Karpas-422 (cell line): ENCODE measurements at regions not wholly inside any gene's neighbourhood (a gene's known extent, or its start where the extent isn't known, plus 50 kb on each side); places are given as distances from the start of the nearest gene placed in this dataset.
A peak's percentile ranks its signal among the peaks of the same experiment; 100 is the strongest.

ENCODE experiments used
- DNase-seq: peaks from one replicate; pipeline ENCODE4 v3.0.0-alpha.2; 2015
- H2AFZ ChIP-seq: fragments of 200-600 bp; sonication (generic); 2 replicates; pipeline ENCODE4 v1.6.1; 2014; ENCODE audit warnings: antibody characterized with exemption, low read length, mixed read lengths
- H3K27ac ChIP-seq: fragments of 200-600 bp; sonication (generic); 2 replicates; pipeline ENCODE4 v1.5.1; 2014; ENCODE audit warnings: mild to moderate bottlenecking, low read length, moderate library complexity
- H3K27me3 ChIP-seq: fragments of 200-600 bp; sonication (generic); 2 replicates; pipeline ENCODE4 v1.6.1; 2014; ENCODE audit warnings: low read length, mixed read lengths
- H3K36me3 ChIP-seq: fragments of 200-600 bp; sonication (generic); 2 replicates; pipeline ENCODE4 v1.6.1; 2014; ENCODE audit warnings: low read length, mixed read lengths; ENCODE audit not compliant: insufficient read depth
- H3K4me1 ChIP-seq: fragments of 200-600 bp; sonication (generic); 2 replicates; pipeline ENCODE4 v1.6.1; 2014; ENCODE audit warnings: mild to moderate bottlenecking, low read length, mixed read lengths
- H3K4me2 ChIP-seq: fragments of 200-600 bp; sonication (generic); 2 replicates; pipeline ENCODE4 v1.6.1; 2014; ENCODE audit warnings: low read length, low read depth, mild to moderate bottlenecking; ENCODE audit not compliant: poor library complexity, severe bottlenecking
- H3K4me3 ChIP-seq: fragments of 200-600 bp; sonication (generic); 2 replicates; pipeline ENCODE4 v1.5.1; 2014; ENCODE audit warnings: mild to moderate bottlenecking, antibody characterized with exemption, low read length, mixed read lengths
- H3K79me2 ChIP-seq: fragments of 200-600 bp; sonication (generic); 2 replicates; pipeline ENCODE4 v1.6.1; 2014; ENCODE audit warnings: mild to moderate bottlenecking, low read length, mixed read lengths
- H3K9ac ChIP-seq: fragments of 200-600 bp; sonication (generic); 2 replicates; pipeline ENCODE4 v1.6.0; 2014; ENCODE audit warnings: low read length
- H3K9me2 ChIP-seq: fragments of 200-600 bp; sonication (generic), shearing (Covaris generic); replicated peaks from 2 replicates; pipeline ENCODE4 v1.6.0; 2014; ENCODE audit warnings: mild to moderate bottlenecking, low read length, moderate library complexity; ENCODE audit not compliant: insufficient read depth
- H3K9me3 ChIP-seq: fragments of 300-700, 200-600 bp; sonication (generic); 2 replicates; pipeline ENCODE4 v1.6.1; 2014; ENCODE audit warnings: low read length, mixed read lengths
- H4K20me1 ChIP-seq: fragments of 200-600 bp; sonication (generic); 2 replicates; pipeline ENCODE4 v1.6.1; 2014; ENCODE audit warnings: mild to moderate bottlenecking, antibody characterized with exemption, low read length, low read depth; ENCODE audit not compliant: insufficient read depth

GRCh38 chr4:152037435-152037834, 276.6 kb upstream of the GATB start:
- Histone ChIP-seq H3K4me2 (no peak overlapping the region), H3K79me2 (no peaks in the 10 kb centered on the region), H4K20me1 (no peaks in the 10 kb centered on the region), H3K9me2 (no peaks in the 10 kb centered on the region), H3K4me3 (no peak overlapping the region), H2AFZ (no peak overlapping the region), H3K4me1 (peaks cover 15% of the 10 kb centered on the region), H3K9ac (no peak overlapping the region), H3K27ac (no peak overlapping the region), H3K9me3 (no peaks in the 10 kb centered on the region), H3K36me3 (no peaks in the 10 kb centered on the region), H3K27me3 (no peaks in the 10 kb centered on the region)
- no peak for DNase-seq

GRCh38 chr4:152033621-152034020, 272.8 kb upstream of the GATB start:
- H3K4me2 ChIP-seq = no peak overlapping the region
- no peak overlapping the region for H3K27ac ChIP-seq
- no peaks in the 10 kb centered on the region for H3K27me3 ChIP-seq
- peaks cover 17% of the 10 kb centered on the region for H3K4me1 ChIP-seq
- no peaks in the 10 kb centered on the region for H3K9me3 ChIP-seq
- H3K79me2 ChIP-seq = no peaks in the 10 kb centered on the region
- no peaks in the 10 kb centered on the region for H4K20me1 ChIP-seq
- no peak overlapping the region for H3K9ac ChIP-seq
- no peaks in the 10 kb centered on the region for H3K36me3 ChIP-seq
- no peak overlapping the region for H2AFZ ChIP-seq
- DNase-seq = no peak
- no peak overlapping the region for H3K4me3 ChIP-seq
- H3K9me2 ChIP-seq = no peaks in the 10 kb centered on the region

- H3K4me2 ChIP-seq = no peak overlapping the region
- no peaks in the 10 kb centered on the region for H3K9me2 ChIP-seq
- H3K4me1 ChIP-seq = peaks cover 26% of the 10 kb centered on the region
- H3K27me3 ChIP-seq = no peaks in the 10 kb centered on the region
- H3K79me2 ChIP-seq = no peaks in the 10 kb centered on the region
- no peaks in the 10 kb centered on the region for H3K9me3 ChIP-seq
- H3K4me3 ChIP-seq = no peak overlapping the region
- no peak overlapping the region for H3K27ac ChIP-seq
- no peaks in the 10 kb centered on the region for H4K20me1 ChIP-seq
- no peak overlapping the region for H3K9ac ChIP-seq
- no peaks in the 10 kb centered on the region for H3K36me3 ChIP-seq
- H2AFZ ChIP-seq = no peak overlapping the region
- no peak for DNase-seq
These were observed 271.9 kb upstream of the GATB start for GRCh38 chr4:152032722-152033131.

- DNase-seq = peak; percentile 43
- H2AFZ ChIP-seq = no peak overlapping the region
These were observed 268.8 kb upstream of the GATB start for GRCh38 chr4:152029631-152030030.

GRCh38 chr4:152028131-152028530, 267.3 kb upstream of the GATB start:
- H4K20me1 ChIP-seq = no peaks in the 10 kb centered on the region
- H3K9me2 ChIP-seq = no peaks in the 10 kb centered on the region
- H3K4me1 ChIP-seq = peaks cover 72% of the 10 kb centered on the region
- H3K79me2 ChIP-seq = no peaks in the 10 kb centered on the region
- no peaks in the 10 kb centered on the region for H3K27me3 ChIP-seq
- H2AFZ ChIP-seq = no peak overlapping the region
- DNase-seq = peak; percentile 45
- no peaks in the 10 kb centered on the region for H3K9me3 ChIP-seq
- no peaks in the 10 kb centered on the region for H3K36me3 ChIP-seq
- H3K9ac ChIP-seq = peak overlapping the region; percentile 14; the same call in 1 of the 2 replicates
- H3K4me2 ChIP-seq = peak overlapping the region; percentile 46
- 0 out of 2 replicates have a peak overlapping the region, but pooled peaks have one; percentile 3 for H3K4me3 ChIP-seq
- peak overlapping the region; percentile 85 for H3K27ac ChIP-seq

More at GRCh38 chr4:152029631-152030030, 268.8 kb upstream of the GATB start:
- no peaks in the 10 kb centered on the region for H3K79me2 ChIP-seq
- no peak overlapping the region for H3K4me3 ChIP-seq
- no peaks in the 10 kb centered on the region for H3K9me3 ChIP-seq
- no peaks in the 10 kb centered on the region for H3K27me3 ChIP-seq
- no peaks in the 10 kb centered on the region for H4K20me1 ChIP-seq
- H3K9me2 ChIP-seq = no peaks in the 10 kb centered on the region
- H3K4me1 ChIP-seq = peaks cover 57% of the 10 kb centered on the region
- H3K27ac ChIP-seq = peak overlapping the region; percentile 85; the same call in 1 of the 2 replicates
- no peak overlapping the region for H3K4me2 ChIP-seq
- no peak overlapping the region; the same call in 1 of the 2 replicates for H3K9ac ChIP-seq
- H3K36me3 ChIP-seq = no peaks in the 10 kb centered on the region

- H3K27me3 ChIP-seq = no peaks in the 10 kb centered on the region
- H3K4me1 ChIP-seq = peaks cover 82% of the 10 kb centered on the region
- peak overlapping the region; percentile 20 for H3K4me2 ChIP-seq
- no peak overlapping the region for H2AFZ ChIP-seq
- no peak for DNase-seq
- no peaks in the 10 kb centered on the region for H3K36me3 ChIP-seq
- H3K4me3 ChIP-seq = no peak overlapping the region
- H4K20me1 ChIP-seq = no peaks in the 10 kb centered on the region
- no peaks in the 10 kb centered on the region for H3K9me2 ChIP-seq
- H3K9me3 ChIP-seq = no peaks in the 10 kb centered on the region
- H3K9ac ChIP-seq = peak overlapping the region; percentile 17
- H3K27ac ChIP-seq = peak overlapping the region; percentile 85
- no peaks in the 10 kb centered on the region for H3K79me2 ChIP-seq
These were observed 264.1 kb upstream of the GATB start for GRCh38 chr4:152024881-152025280.

GRCh38 chr4:152023674-152024073, 262.9 kb upstream of the GATB start:
- Histone ChIP-seq H3K79me2 (no peaks in the 10 kb centered on the region), H3K4me3 (no peak overlapping the region), H3K4me2 (peak overlapping the region; percentile 3), H3K36me3 (no peaks in the 10 kb centered on the region), H3K9me3 (no peaks in the 10 kb centered on the region), H3K4me1 (peaks cover 70% of the 10 kb centered on the region), H3K27ac (no peak overlapping the region; the same call in 1 of the 2 replicates), H2AFZ (no peak overlapping the region), H3K9ac (peak overlapping the region; percentile 17; the same call in 1 of the 2 replicates), H3K27me3 (no peaks in the 10 kb centered on the region), H4K20me1 (no peaks in the 10 kb centered on the region), H3K9me2 (no peaks in the 10 kb centered on the region)
- DNase-seq = no peak

- Histone ChIP-seq H3K9me2 (no peaks in the 10 kb centered on the region), H3K4me1 (peaks cover 64% of the 10 kb centered on the region), H3K9ac (peak overlapping the region; percentile 16; the same call in 1 of the 2 replicates), H3K4me2 (no peak overlapping the region), H3K4me3 (no peak overlapping the region), H2AFZ (no peak overlapping the region), H3K9me3 (no peaks in the 10 kb centered on the region), H3K27me3 (no peaks in the 10 kb centered on the region), H3K79me2 (no peaks in the 10 kb centered on the region), H3K36me3 (no peaks in the 10 kb centered on the region), H3K27ac (no peak overlapping the region), H4K20me1 (no peaks in the 10 kb centered on the region)
- DNase-seq = no peak
These were observed 261.7 kb upstream of the GATB start for GRCh38 chr4:152022543-152022942.
